ENCODE measurements at regions not wholly inside any gene's neighbourhood (a gene's known extent, or its start where the extent isn't known, plus 50 kb on each side); places are given as distances from the start of the nearest gene placed in this dataset.

DNA sequence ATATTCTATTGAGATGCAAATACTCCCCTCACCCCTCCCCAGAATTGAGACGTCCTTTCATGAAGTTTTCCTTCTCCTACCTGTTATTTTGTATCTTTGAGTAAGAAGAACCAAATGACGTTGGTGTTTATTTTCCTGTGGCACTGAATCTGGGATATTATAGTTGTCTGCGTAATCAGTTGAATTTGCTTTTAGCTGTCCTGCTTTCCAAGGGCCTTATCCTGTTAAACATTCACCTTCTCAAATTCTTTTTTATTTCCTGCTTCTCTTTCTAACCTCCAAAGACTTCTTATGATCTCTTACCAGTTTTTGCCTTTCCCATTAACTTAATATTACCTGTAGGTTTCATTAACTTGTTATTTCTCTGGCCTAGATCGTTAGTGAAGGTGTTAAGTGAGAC, 1254.9 kb upstream of the WWC1 start:
- Histone ChIP-seq H3K27ac (ENCODE audit: low read length in 2 of 2) (no peak overlapping the region), H3K9ac (ENCODE audit: low read length) (no peak overlapping the region), H3K4me2 (replicated peaks; ENCODE audit: low read depth, low read length, poor library complexity, severe bottlenecking) (no peak overlapping the region), H3K36me3 (replicated peaks in 1 of 2; ENCODE audit: control extremely low read depth in 1 of 2, control insufficient read depth in 1 of 2, extremely low read depth in 1 of 2, insufficient read depth in 2 of 2, low read length in 1 of 2) (no peaks in the 10 kb centered on the region), H3K27me3 (replicated peaks in 1 of 4; ENCODE audit: control extremely low read depth in 1 of 4, control insufficient read depth in 3 of 4, insufficient read depth in 4 of 4, low read length in 3 of 4) (no peaks in the 10 kb centered on the region), H3K4me1 (ENCODE audit: control insufficient read depth in 2 of 2, insufficient read depth in 2 of 2, low read length in 2 of 2) (no peaks in the 10 kb centered on the region), H2AFZ (ENCODE audit: insufficient read depth, low read depth, low read length, poor library complexity, severe bottlenecking) (no peak overlapping the region), H4K20me1 (ENCODE audit: control insufficient read depth, insufficient read depth, low read length, poor library complexity, severe bottlenecking) (no peaks in the 10 kb centered on the region), H3K4me3 (ENCODE audit: control extremely low read depth in 1 of 5, extremely low read depth in 1 of 5, insufficient read depth in 1 of 5, low read depth in 2 of 5, low read length in 4 of 5) (no peak overlapping the region), H3K79me2 (ENCODE audit: control insufficient read depth, insufficient read depth, low read length) (no peaks in the 10 kb centered on the region), H3K9me3 (ENCODE audit: control extremely low read depth in 1 of 3, control insufficient read depth in 2 of 3, insufficient read depth in 1 of 3, low read length in 2 of 3) (no peaks in the 10 kb centered on the region)
- H3K9me3 Mint-ChIP-seq (ENCODE audit: insufficient read depth) = no peaks in the 10 kb centered on the region
- ChIA-PET CTCF (no interaction called here), POLR2A (no interaction called here)
- no peak overlapping the region for H3K4me3 Mint-ChIP-seq
- no peak overlapping the region for H3K27ac Mint-ChIP-seq
- ATAC-seq (ENCODE audit: low read depth) (no peak), DNase-seq (no peak)
- TF ChIP-seq EZH2 (IDR thresholded peaks at IDR 0.05; ENCODE audit: borderline replicate concordance, insufficient read depth, low read depth, low read length, poor library complexity, severe bottlenecking) = no peak
- TF ChIP-seq, protein P1, sequence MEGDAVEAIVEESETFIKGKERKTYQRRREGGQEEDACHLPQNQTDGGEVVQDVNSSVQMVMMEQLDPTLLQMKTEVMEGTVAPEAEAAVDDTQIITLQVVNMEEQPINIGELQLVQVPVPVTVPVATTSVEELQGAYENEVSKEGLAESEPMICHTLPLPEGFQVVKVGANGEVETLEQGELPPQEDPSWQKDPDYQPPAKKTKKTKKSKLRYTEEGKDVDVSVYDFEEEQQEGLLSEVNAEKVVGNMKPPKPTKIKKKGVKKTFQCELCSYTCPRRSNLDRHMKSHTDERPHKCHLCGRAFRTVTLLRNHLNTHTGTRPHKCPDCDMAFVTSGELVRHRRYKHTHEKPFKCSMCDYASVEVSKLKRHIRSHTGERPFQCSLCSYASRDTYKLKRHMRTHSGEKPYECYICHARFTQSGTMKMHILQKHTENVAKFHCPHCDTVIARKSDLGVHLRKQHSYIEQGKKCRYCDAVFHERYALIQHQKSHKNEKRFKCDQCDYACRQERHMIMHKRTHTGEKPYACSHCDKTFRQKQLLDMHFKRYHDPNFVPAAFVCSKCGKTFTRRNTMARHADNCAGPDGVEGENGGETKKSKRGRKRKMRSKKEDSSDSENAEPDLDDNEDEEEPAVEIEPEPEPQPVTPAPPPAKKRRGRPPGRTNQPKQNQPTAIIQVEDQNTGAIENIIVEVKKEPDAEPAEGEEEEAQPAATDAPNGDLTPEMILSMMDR (IDR thresholded peaks at IDR 0.05) = no peak
- H3K4me1 Mint-ChIP-seq = no peaks in the 10 kb centered on the region
- intact Hi-C loops (cut with micrococcal nuclease) = no loop called here
- no peaks in the 10 kb centered on the region for H3K27me3 Mint-ChIP-seq
- WGBS (ENCODE audit: insufficient coverage) = no CpG with 5 or more reads among the region's 4 CpGs

DNA sequence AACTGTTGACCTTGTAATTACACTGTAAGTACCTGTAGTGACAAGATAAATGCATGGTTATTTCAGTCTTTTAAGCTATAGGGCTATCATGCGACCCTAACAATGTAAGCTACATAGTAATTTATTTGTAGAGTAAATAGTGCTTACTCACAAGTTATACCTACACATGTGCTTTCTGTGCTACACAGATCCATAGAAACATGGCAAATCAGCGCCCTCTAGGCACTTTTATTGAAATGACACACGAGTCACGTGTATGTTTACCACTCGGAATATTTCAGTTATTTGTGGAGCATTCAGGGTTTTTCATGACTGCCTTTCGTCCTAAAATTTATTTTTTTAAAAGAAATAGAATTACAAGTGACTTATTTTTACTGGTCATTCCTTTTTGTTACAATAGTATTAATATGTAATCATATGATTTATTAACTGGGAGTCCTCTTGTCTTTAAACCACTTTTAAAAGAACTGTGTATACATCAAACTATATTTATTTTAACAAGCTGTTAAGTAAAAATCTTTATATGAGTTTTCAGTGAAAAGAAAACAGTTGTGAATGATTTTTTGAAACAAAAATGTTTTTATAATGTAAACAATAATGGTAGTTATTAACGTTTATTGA, 1242.3 kb upstream of the WWC1 start:
- Histone ChIP-seq H3K9me3 (ENCODE audit: control extremely low read depth in 1 of 3, control insufficient read depth in 2 of 3, insufficient read depth in 1 of 3, low read length in 2 of 3) (no peaks in the 10 kb centered on the region), H3K27ac (ENCODE audit: low read length in 2 of 2) (no peak overlapping the region), H3K4me3 (ENCODE audit: control extremely low read depth in 1 of 5, extremely low read depth in 1 of 5, insufficient read depth in 1 of 5, low read depth in 2 of 5, low read length in 4 of 5) (no peak overlapping the region), H3K36me3 (replicated peaks in 1 of 2; ENCODE audit: control extremely low read depth in 1 of 2, control insufficient read depth in 1 of 2, extremely low read depth in 1 of 2, insufficient read depth in 2 of 2, low read length in 1 of 2) (no peaks in the 10 kb centered on the region), H3K9ac (ENCODE audit: low read length) (no peak overlapping the region), H2AFZ (ENCODE audit: insufficient read depth, low read depth, low read length, poor library complexity, severe bottlenecking) (no peak overlapping the region), H3K4me2 (replicated peaks; ENCODE audit: low read depth, low read length, poor library complexity, severe bottlenecking) (no peak overlapping the region), H3K79me2 (ENCODE audit: control insufficient read depth, insufficient read depth, low read length) (no peaks in the 10 kb centered on the region), H3K4me1 (ENCODE audit: control insufficient read depth in 2 of 2, insufficient read depth in 2 of 2, low read length in 2 of 2) (no peaks in the 10 kb centered on the region), H3K27me3 (replicated peaks in 1 of 4; ENCODE audit: control extremely low read depth in 1 of 4, control insufficient read depth in 3 of 4, insufficient read depth in 4 of 4, low read length in 3 of 4) (no peaks in the 10 kb centered on the region), H4K20me1 (ENCODE audit: control insufficient read depth, insufficient read depth, low read length, poor library complexity, severe bottlenecking) (no peaks in the 10 kb centered on the region)
- Mint-ChIP-seq H3K4me3 (no peak overlapping the region), H3K9me3 (ENCODE audit: insufficient read depth) (peaks cover 2% of the 10 kb centered on the region), H3K27me3 (no peaks in the 10 kb centered on the region), H3K27ac (no peak overlapping the region), H3K4me1 (no peaks in the 10 kb centered on the region)
- CTCF ChIA-PET = no interaction called here
- no peak for ATAC-seq (ENCODE audit: low read depth)
- WGBS (ENCODE audit: insufficient coverage) = no CpG with 5 or more reads among the region's 7 CpGs
- intact Hi-C loops (cut with micrococcal nuclease) = no loop called here
- DNase-seq = no peak
- POLR2A ChIA-PET = no interaction called here
- TF ChIP-seq, protein P1 (IDR thresholded peaks at IDR 0.05) = no peak
- TF ChIP-seq EZH2 (IDR thresholded peaks at IDR 0.05; ENCODE audit: borderline replicate concordance, insufficient read depth, low read depth, low read length, poor library complexity, severe bottlenecking) = no peak
